Ascending aorta (tissue), 2 donors: ENCODE measurements at regions not wholly inside any gene's neighbourhood (a gene's known extent, or its start where the extent isn't known, plus 50 kb on each side); places are given as distances from the start of the nearest gene placed in this dataset.
"Not testable (repeated sequence)": the region's sequence is repeated elsewhere in the genome, so short reads cannot be mapped to it uniquely, and the experiment has no call there.

ENCODE experiments used
- DNase-seq, 2 donors: peaks; one replicate each; pipeline ENCODE4 v3.0.0-alpha.2; 2019; ENCODE audit warnings: low spot score in 2 of 2
- H3K27ac ChIP-seq, 2 donors: fragments of 200-600 bp; sonication (generic); one replicate each; pipeline ENCODE4 v1.5.1; 2016 to 2017; ENCODE audit warnings: mild to moderate bottlenecking in 1 of 2
- H3K27me3 ChIP-seq: fragments of 200-600 bp; sonication (generic); one replicate; pipeline ENCODE4 v1.5.1; 2017
- H3K36me3 ChIP-seq, 2 donors: fragments of 200-600 bp; sonication (generic); one replicate each; pipeline ENCODE4 v1.5.1; 2016
- H3K4me1 ChIP-seq, 2 donors: fragments of 200-600 bp; sonication (generic); one replicate each; pipeline ENCODE4 v1.5.1; 2016 to 2017; ENCODE audit warnings: mild to moderate bottlenecking in 1 of 2
- H3K4me3 ChIP-seq, 2 donors: fragments of 200-600 bp; sonication (generic); one replicate each; pipeline ENCODE4 v1.5.1; 2016 to 2017; ENCODE audit warnings: mild to moderate bottlenecking in 1 of 2
- H3K9me3 ChIP-seq, 2 donors: fragments of 200-600 bp; sonication (generic); one replicate each; pipeline ENCODE4 v1.5.1; 2016
- intact Hi-C: fragments of 100-400 bp; cut with DNase I; formaldehyde crosslinking; loops from one replicate; pipeline ENCODE4 v1.15.1; 2023
- TF ChIP-seq, protein P1 (sequence below), 3 experiments: fragments of 200-600 bp in 2 of 3; fragments of 450-650 bp in 1 of 3; sonication (generic) in 2 of 3; IDR thresholded peaks; one replicate each; pipeline ENCODE4 v1.5.1; 2016 to 2019; ENCODE audit warnings: antibody characterized with exemption in 3 of 3, mild to moderate bottlenecking in 1 of 3, moderate library complexity in 1 of 3

DNA sequence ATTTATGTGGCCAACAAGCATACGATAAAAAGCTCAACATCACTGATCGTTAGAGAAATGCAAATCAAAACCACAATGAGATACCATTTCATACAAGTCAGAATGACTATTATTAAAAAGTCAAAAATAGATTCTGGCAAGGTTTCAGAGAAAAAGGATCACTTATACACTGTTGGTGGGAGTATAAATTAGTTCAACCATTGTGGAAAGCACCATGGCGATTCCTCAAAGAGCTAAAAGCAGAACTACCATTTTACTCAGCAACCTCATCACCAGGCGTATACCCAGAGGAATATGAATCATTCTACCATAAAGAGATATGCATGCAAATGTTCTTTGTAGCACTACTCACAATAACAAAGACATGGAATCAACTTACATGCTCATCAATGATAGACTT is 478.7 kb upstream of the GALNTL6 start:
- H3K27me3 ChIP-seq: no peaks in the 10 kb centered on the region
- DNase-seq: no peak
- no peak overlapping the region for H3K27ac ChIP-seq
- H3K4me1 ChIP-seq: no peaks in the 10 kb centered on the region
- TF ChIP-seq, protein P1, sequence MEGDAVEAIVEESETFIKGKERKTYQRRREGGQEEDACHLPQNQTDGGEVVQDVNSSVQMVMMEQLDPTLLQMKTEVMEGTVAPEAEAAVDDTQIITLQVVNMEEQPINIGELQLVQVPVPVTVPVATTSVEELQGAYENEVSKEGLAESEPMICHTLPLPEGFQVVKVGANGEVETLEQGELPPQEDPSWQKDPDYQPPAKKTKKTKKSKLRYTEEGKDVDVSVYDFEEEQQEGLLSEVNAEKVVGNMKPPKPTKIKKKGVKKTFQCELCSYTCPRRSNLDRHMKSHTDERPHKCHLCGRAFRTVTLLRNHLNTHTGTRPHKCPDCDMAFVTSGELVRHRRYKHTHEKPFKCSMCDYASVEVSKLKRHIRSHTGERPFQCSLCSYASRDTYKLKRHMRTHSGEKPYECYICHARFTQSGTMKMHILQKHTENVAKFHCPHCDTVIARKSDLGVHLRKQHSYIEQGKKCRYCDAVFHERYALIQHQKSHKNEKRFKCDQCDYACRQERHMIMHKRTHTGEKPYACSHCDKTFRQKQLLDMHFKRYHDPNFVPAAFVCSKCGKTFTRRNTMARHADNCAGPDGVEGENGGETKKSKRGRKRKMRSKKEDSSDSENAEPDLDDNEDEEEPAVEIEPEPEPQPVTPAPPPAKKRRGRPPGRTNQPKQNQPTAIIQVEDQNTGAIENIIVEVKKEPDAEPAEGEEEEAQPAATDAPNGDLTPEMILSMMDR (IDR thresholded peaks at IDR 0.05): no peak
- H3K4me3 ChIP-seq: no peak overlapping the region
- intact Hi-C loops: no loop called here
- H3K36me3 ChIP-seq: no peaks in the 10 kb centered on the region
- peaks cover 0 to 7% of the 10 kb centered on the region in 2 donors for H3K9me3 ChIP-seq

DNA sequence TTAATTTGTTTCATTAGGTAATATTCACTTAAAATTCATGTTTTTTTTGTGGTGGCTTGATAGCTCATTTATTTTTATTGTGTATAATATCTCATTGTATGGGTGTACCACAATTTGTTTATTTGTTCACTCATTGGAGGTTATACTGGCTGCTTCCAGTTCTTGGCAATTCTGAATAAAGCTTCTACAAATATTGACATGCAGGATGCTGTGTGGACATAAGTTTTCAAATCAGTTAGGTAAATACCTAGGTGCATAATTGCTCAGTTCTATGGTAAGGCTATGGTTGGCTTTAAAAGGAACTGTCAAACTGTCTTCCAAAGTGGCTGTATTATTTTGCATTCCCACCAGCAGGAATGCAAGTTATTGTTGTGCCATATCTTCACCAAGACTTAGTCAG is 504.5 kb upstream of the GALNTL6 start:
- H3K36me3 ChIP-seq: no peaks in the 10 kb centered on the region
- DNase-seq: no peak
- H3K9me3 ChIP-seq: no peaks in the 10 kb centered on the region
- no peak overlapping the region for H3K4me3 ChIP-seq
- H3K4me1 ChIP-seq: no peaks in the 10 kb centered on the region
- TF ChIP-seq, protein P1 (IDR thresholded peaks at IDR 0.05): no peak
- no peaks in the 10 kb centered on the region for H3K27me3 ChIP-seq
- H3K27ac ChIP-seq: no peak overlapping the region
- intact Hi-C loops: no loop called here

DNA sequence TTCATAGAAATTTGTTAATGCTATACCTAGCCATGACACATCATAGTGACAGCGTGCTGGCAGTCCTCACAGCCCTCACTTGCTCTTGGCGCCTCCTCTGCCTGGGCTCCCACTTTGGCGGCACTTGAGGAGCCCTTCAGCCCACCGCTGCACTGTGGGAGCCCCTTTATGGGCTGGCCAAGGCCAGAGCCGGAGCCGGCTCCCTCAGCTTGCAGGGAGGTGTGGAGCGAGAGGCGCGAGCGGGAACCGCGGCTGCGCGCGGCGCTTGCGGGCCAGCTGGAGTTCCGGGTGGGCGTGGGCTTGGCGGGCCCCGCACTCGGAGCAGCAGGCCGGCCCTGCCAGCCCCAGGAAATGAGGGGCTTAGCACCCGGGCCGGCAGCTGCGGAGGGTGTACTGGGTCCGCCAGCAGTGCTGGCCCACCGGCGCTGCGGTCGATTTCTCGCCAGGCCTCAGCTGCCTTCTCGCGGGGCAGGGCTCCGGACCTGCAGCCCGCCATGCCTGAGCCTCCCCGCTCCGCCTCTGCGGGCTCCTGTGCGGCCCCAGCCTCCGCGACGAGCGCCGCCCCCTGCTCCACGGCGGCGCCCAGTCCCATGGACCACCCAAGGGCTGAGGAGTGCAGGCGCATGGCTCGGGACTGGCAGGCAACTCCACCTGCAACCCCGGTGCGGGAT is 515.0 kb upstream of the GALNTL6 start:
- DNase-seq, H3K27ac ChIP-seq, intact Hi-C loops, H3K27me3 ChIP-seq, H3K36me3 ChIP-seq, H3K9me3 ChIP-seq, H3K4me1 ChIP-seq: not testable (repeated sequence)
- H3K4me3 ChIP-seq: peak overlapping the region in 1 of 2 donors; percentile 2

DNA sequence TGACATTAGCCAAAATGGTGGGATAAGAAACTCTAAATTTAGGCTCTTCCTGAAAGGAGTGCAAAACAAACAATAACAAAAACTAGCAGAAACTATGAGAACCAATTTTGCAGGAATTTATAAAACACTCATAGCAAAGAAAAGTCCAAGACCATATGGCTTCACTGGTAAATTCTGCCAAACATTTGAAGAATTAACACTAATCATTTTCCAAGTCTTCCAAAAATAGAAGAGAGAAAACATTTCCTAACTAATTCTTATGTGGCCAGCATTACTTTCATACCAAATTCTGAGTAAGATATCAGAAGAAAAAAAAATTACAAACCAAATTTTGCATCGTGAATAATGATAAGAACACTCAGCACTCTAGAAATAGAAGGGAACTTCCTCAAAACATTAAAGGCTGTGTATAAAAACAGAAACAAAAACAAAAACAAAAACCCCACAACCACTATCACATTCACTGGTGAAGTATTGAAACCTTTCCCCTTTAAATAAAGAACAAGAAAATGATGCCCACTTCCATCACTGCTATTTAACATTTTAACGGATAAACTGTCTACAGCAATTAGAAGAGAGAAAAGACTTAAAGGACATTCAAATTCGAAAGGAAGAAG is 524.3 kb upstream of the GALNTL6 start:
- intact Hi-C loops: no loop called here
- H3K4me1 ChIP-seq: peaks cover 0 to 2% of the 10 kb centered on the region in 2 donors
- H3K36me3 ChIP-seq: no peaks in the 10 kb centered on the region
- H3K27ac ChIP-seq: no peak overlapping the region
- H3K9me3 ChIP-seq: no peaks in the 10 kb centered on the region
- DNase-seq: no peak
- TF ChIP-seq, protein P1 (IDR thresholded peaks at IDR 0.05): no peak
- no peak overlapping the region for H3K4me3 ChIP-seq
- H3K27me3 ChIP-seq: no peaks in the 10 kb centered on the region

DNA sequence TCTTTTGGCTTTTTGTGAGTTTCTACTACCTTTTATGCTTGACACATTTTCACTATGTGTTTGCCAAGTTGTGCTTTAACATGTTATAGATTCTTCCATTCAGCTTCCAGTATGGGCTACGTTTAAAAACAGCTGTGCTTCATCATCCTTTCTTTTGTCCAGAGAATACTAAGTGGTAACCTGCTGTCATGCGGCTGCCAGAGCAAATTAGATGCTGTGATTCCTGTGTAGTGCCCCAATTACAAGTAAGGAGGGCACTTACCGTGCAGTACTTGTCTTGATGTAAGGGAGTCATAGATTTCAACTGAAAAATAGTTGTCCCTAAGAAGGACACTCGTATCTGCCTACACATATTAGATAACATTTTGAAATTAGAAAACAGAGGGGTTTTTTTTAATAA is 531.8 kb upstream of the GALNTL6 start:
- TF ChIP-seq, protein P1 (IDR thresholded peaks at IDR 0.05): no peak
- intact Hi-C loops: no loop called here

DNA sequence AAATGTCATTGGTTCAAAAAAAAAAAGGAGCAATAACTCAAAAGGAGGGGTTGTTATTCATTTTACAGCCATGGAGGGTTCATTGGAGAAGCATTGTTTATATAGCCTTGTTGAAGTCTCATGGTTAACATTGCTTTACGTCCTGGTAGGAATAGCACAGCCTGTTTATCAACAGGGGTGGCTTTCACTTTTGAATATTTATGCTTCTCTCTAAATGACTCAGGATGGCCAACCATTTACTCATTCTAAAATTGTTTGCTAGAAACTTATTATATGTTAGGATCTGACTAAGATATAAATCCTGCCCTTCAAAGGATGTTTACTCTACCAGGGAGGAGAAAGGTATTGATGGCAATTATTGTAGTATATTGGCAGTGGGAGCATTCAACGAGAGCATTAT is 534.1 kb upstream of the GALNTL6 start:
- H3K27ac ChIP-seq: no peak overlapping the region
- no peaks in the 10 kb centered on the region for H3K27me3 ChIP-seq
- H3K9me3 ChIP-seq: no peaks in the 10 kb centered on the region
- TF ChIP-seq, protein P1 (IDR thresholded peaks at IDR 0.05): no peak
- no peak overlapping the region for H3K4me3 ChIP-seq
- H3K36me3 ChIP-seq: no peaks in the 10 kb centered on the region
- H3K4me1 ChIP-seq: no peaks in the 10 kb centered on the region
- intact Hi-C loops: no loop called here
- DNase-seq: no peak

More for the DNA sequence above, 531.8 kb upstream of the GALNTL6 start:
- no peaks in the 10 kb centered on the region for H3K27me3 ChIP-seq
- H3K27ac ChIP-seq: no peak overlapping the region
- DNase-seq: no peak
- no peaks in the 10 kb centered on the region for H3K4me1 ChIP-seq
- H3K36me3 ChIP-seq: no peaks in the 10 kb centered on the region
- H3K4me3 ChIP-seq: no peak overlapping the region
- H3K9me3 ChIP-seq: no peaks in the 10 kb centered on the region
